Body of pancreas (tissue), 4 donors: ENCODE measurements at regions not wholly inside any gene's neighbourhood (a gene's known extent, or its start where the extent isn't known, plus 50 kb on each side); places are given as distances from the start of the nearest gene placed in this dataset.

Source experiments
- ATAC-seq: fragments of 150-250 bp; one replicate; pipeline ENCODE4 v1.9.1; 2016
- DNase-seq, 4 donors: peaks; one replicate each; pipeline ENCODE4 v3.0.0-alpha.2; 2019
- H3K27ac ChIP-seq, 4 donors: fragments of 200-600 bp; sonication (generic); 1 replicate in 3 of 4; 2 replicates in 1 of 4; pipeline versions ENCODE4 v1.5.1 to v1.6.1; 2016 to 2019; ENCODE audit warnings: mild to moderate bottlenecking in 1 of 4, mixed read lengths in 1 of 4, moderate library complexity in 1 of 4
- H3K27me3 ChIP-seq, 2 donors: fragments of 200-600 bp; sonication (generic); one replicate each; pipeline ENCODE4 v1.6.0; 2016; ENCODE audit warnings: mild to moderate bottlenecking in 1 of 2
- H3K36me3 ChIP-seq, 2 donors: fragments of 200-600 bp; sonication (generic); replicated peaks in 1 of 2; 2 replicates each; pipeline ENCODE4 v1.5.1; 2016; ENCODE audit warnings: low read depth in 2 of 2; ENCODE audit not compliant: insufficient read depth in 1 of 2
- H3K4me1 ChIP-seq: fragments of 200-600 bp; sonication (generic); one replicate; pipeline ENCODE4 v1.6.0; 2016
- H3K4me3 ChIP-seq, 2 donors: fragments of 200-600 bp; sonication (generic); 1 replicate in 1 of 2; 2 replicates in 1 of 2; pipeline ENCODE4 v1.5.1; 2016 to 2019
- H3K9me3 ChIP-seq, 3 donors: fragments of 200-600 bp; sonication (generic); 1 replicate in 2 of 3; 2 replicates in 1 of 3; pipeline ENCODE4 v1.5.1; 2016
- POLR2A ChIP-seq, 3 donors: fragments of 450-650 bp; IDR thresholded peaks; one replicate each; pipeline ENCODE4 v1.6.1; 2016; ENCODE audit warnings: antibody characterized with exemption in 3 of 3, mild to moderate bottlenecking in 2 of 3
- WGBS, 2 donors: methylation state at CpG; one replicate each; pipeline ENCODE4 v1.1.5; 2017; 5-methylcytosine and 5-hydroxymethylcytosine counted together
- intact Hi-C: fragments of 100-400 bp; cut with DNase I; formaldehyde crosslinking; loops from one replicate; pipeline ENCODE4 v1.15.1; 2023
- TF ChIP-seq, protein P1 (sequence below), 7 experiments: fragments of 450-650 bp in 4 of 7; fragments of 200-600 bp in 3 of 7; sonication (generic) in 3 of 7; IDR thresholded peaks; one replicate each; pipeline ENCODE4 v1.5.1; 2016 to 2019; ENCODE audit warnings: antibody characterized with exemption in 7 of 7

DNA sequence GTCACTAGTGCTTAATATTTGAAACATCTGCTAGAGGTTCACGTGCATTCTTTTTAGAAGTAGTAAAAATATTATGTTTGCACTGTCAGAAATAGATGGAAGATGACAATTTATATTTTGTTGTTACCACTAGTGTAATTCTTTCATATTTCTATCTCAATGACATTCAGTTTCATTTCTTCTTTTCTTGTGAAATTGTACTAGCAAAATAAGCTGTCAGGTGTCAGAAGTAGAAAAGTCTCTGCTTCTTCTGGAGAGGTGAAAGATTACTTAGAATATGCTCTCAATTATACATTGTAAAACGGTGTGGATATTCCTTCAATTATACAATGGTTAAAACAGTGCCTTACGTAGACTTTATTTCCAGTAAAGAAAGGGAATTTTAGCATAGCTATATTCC, 395.4 kb downstream of the CSNK1G3 start:
- H3K36me3 ChIP-seq, result no peaks in the 10 kb centered on the region
- H3K9me3 ChIP-seq, result no peaks in the 10 kb centered on the region
- no peak overlapping the region for H3K27ac ChIP-seq
- H3K27me3 ChIP-seq, result no peaks in the 10 kb centered on the region
- WGBS, 2 donors, result 84 to 86% methylated on average over 3 of the region's 3 CpGs
- no peak overlapping the region for H3K4me3 ChIP-seq
- no peak for TF ChIP-seq POLR2A (IDR thresholded peaks at IDR 0.05)
- TF ChIP-seq, protein P1, sequence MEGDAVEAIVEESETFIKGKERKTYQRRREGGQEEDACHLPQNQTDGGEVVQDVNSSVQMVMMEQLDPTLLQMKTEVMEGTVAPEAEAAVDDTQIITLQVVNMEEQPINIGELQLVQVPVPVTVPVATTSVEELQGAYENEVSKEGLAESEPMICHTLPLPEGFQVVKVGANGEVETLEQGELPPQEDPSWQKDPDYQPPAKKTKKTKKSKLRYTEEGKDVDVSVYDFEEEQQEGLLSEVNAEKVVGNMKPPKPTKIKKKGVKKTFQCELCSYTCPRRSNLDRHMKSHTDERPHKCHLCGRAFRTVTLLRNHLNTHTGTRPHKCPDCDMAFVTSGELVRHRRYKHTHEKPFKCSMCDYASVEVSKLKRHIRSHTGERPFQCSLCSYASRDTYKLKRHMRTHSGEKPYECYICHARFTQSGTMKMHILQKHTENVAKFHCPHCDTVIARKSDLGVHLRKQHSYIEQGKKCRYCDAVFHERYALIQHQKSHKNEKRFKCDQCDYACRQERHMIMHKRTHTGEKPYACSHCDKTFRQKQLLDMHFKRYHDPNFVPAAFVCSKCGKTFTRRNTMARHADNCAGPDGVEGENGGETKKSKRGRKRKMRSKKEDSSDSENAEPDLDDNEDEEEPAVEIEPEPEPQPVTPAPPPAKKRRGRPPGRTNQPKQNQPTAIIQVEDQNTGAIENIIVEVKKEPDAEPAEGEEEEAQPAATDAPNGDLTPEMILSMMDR (IDR thresholded peaks at IDR 0.05), result no peak
- no peaks in the 10 kb centered on the region for H3K4me1 ChIP-seq
- no peak for DNase-seq
- intact Hi-C loops, result no loop called here
- ATAC-seq, result no peak

DNA sequence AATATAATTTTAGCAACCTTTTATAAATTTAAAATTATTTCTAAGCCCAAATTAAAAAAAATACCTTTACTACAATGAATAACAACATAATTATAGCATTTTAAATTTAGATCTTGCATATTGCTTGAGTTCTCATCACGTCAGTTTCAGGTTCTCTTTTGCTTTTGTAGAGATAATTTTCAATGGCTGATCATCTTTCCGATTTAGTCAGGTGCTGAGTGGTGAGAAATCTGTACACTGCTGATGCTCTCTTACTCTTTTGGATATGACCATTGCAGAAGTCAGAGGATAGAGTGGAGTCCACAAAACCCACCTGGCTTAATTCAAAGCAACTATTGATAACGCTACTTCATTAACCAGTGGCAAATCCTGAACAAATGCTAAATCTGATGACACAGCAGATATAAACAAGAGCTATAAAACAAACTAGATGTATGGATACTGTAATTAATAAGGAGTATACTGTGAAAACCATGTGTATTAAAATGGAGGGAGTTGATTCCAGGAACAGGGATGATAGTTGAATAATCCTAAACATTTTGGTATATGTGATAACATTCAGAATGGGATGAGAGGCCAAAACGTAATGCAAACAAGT, 394.8 kb downstream of the CSNK1G3 start:
- intact Hi-C loops, result no loop called here
- Histone ChIP-seq H3K27me3 (no peaks in the 10 kb centered on the region), H3K4me3 (no peak overlapping the region), H3K9me3 (no peaks in the 10 kb centered on the region), H3K36me3 (no peaks in the 10 kb centered on the region), H3K27ac (no peak overlapping the region), H3K4me1 (no peaks in the 10 kb centered on the region)
- DNase-seq (no peak), ATAC-seq (no peak)
- 75 to 93% methylated on average over 4 of the region's 4 CpGs for WGBS, 2 donors
- TF ChIP-seq POLR2A (IDR thresholded peaks at IDR 0.05), result no peak

DNA sequence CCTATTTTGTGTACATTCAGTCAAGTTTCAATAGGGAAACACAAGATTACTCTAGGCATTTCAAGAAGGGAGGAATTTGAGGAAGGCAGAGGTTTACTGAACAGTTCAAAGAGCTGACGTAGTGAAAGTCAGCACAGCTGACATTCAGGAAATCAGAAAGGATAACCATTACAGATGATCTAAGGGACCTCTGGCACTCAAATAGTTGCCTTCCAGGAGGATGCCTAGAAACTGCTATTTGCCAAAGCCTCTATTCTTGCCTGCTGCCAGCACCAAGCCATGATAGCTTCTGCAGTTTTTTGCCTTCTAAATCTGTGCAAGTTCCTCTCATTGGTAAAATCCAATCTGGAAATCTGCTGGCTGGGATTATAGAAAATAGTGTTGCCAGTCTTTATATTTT, 373.1 kb downstream of the CSNK1G3 start:
- DNase-seq (no peak), ATAC-seq (no peak)
- Histone ChIP-seq H3K9me3 (no peaks in the 10 kb centered on the region), H3K4me3 (no peak overlapping the region), H3K27me3 (no peaks in the 10 kb centered on the region), H3K4me1 (peaks cover 12% of the 10 kb centered on the region), H3K36me3 (no peaks in the 10 kb centered on the region), H3K27ac (no peak overlapping the region)
- intact Hi-C loops, result no loop called here
- TF ChIP-seq, protein P1 (IDR thresholded peaks at IDR 0.05), result no peak
- no peak for TF ChIP-seq POLR2A (IDR thresholded peaks at IDR 0.05)
- WGBS, 2 donors, result 78 to 87% methylated on average over 1 of the region's 1 CpG

DNA sequence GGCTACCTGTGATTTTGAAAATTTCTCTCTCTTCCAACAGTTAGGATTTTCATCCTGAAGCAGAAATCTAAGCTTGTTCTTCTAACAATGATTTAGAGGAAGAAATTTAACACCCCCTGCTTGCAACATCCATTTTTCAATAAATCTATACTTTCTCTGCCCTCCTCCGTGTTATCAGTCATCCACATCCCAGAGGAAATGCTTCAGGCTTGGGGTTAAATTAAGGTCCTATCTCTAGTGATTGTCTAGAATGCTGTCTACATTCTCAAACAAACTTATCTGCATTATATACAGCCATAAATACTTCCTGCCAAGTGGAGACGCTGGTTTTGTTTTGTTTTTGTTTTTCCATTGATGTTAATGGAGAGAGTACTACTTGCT, 371.0 kb downstream of the CSNK1G3 start:
- DNase-seq (no peak), ATAC-seq (no peak)
- Histone ChIP-seq H3K4me1 (peaks cover 8% of the 10 kb centered on the region), H3K9me3 (no peaks in the 10 kb centered on the region), H3K4me3 (no peak overlapping the region), H3K27ac (no peak overlapping the region), H3K27me3 (no peaks in the 10 kb centered on the region), H3K36me3 (no peaks in the 10 kb centered on the region)
- TF ChIP-seq, protein P1 (IDR thresholded peaks at IDR 0.05), result no peak
- TF ChIP-seq POLR2A (IDR thresholded peaks at IDR 0.05), result no peak
- intact Hi-C loops, result no loop called here
- 20% methylated on average over 2 of the region's 2 CpGs for WGBS, 2 donors

DNA sequence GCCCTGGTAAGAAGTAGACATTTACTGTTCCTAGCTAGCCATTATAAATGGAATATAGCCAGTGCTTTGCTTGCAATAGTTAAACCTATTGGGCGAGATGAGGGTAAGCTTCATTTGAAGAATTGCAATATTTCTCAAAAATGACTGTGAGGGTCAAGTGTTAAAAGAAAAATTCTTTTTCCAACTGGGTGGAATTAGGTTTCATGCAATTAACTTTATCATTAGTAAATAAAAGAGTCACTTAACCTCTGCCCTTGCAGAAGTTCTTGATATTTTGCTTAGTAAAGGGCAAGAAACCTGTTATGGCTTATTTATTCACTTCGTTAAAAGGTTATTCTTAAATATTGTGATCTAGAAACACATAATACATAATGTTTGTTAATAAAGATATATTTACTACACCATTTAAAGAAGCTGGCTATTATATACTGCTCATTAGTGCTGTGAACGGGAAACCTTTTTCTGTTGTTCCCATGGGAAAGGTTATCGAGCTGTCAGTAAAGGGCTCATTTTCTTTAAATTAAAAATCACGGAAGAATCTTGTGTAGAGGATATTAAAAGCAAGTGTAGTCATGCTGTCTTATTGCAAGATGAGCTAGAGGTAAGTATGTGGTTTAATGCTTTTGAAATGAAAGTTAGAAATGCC, 370.5 kb downstream of the CSNK1G3 start:
- no peaks in the 10 kb centered on the region for H3K27me3 ChIP-seq
- TF ChIP-seq POLR2A (IDR thresholded peaks at IDR 0.05), result no peak
- TF ChIP-seq, protein P1 (IDR thresholded peaks at IDR 0.05), result no peak
- 37 to 38% methylated on average over 5 of the region's 5 CpGs for WGBS, 2 donors
- ATAC-seq (no peak), DNase-seq (no peak)
- no peaks in the 10 kb centered on the region for H3K36me3 ChIP-seq
- no peaks in the 10 kb centered on the region for H3K9me3 ChIP-seq
- H3K27ac ChIP-seq, result no peak overlapping the region
- intact Hi-C loops, result no loop called here
- H3K4me3 ChIP-seq, result no peak overlapping the region
- peaks cover 8% of the 10 kb centered on the region for H3K4me1 ChIP-seq
